ENCODE measurements at regions not wholly inside any gene's neighbourhood (a gene's known extent, or its start where the extent isn't known, plus 50 kb on each side); places are given as distances from the start of the nearest gene placed in this dataset.

DNA sequence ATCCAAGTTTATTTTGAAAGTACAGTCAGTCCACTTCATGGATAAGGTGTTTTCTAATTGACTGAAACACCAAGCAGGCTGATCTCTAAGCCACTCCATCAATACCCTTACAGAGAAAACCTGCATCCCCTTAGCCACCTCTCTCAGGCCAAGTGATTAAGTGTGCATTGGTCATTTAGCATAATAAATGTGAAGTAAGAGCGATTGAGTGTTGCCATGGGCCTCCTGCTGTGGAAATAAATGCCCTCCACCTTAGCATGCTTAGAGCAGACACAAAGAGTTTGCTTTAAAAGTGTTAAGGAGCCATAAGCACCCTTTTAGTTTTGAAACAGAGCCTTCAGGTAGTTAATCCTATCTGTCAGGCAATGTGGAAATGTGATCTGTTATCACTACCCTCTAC, 386.5 kb downstream of the GPAT3 start:
- RAD21 ChIA-PET (ENCODE audit: unreplicated experiment) = no interaction called here

DNA sequence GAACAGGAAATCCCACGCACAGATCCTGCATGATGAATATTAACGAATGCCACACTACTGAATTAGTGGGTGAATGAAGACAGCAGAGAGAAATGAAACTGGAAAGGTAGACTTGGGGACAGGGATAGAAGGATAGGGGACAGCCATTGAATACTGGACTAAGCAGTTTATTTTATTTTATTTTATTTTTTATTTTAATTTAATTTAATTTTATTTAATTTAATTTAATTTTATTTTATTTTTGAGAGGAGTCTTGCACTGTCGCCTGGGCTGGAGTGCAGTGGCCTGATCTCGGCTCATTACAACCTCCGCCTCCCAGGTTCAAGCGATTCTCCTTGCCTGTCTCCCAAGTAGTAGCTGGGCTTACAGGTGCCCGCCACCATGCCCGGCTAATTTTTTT, 385.2 kb downstream of the GPAT3 start:
- no peak overlapping the region for H3K4me3 ChIP-seq
- in situ Hi-C loops (cut with MboI) = no loop called here
- H3K4me1 ChIP-seq (ENCODE audit: control insufficient read depth, insufficient read depth, low read length) = no peaks in the 10 kb centered on the region
- H3K27me3 ChIP-seq (replicated peaks in 1 of 2; ENCODE audit: control insufficient read depth in 2 of 2, insufficient read depth in 2 of 2, low read length in 1 of 2) = no peaks in the 10 kb centered on the region
- no peaks in the 10 kb centered on the region for H4K20me1 ChIP-seq (ENCODE audit: control insufficient read depth, insufficient read depth)
- H3K27ac ChIP-seq (ENCODE audit: control insufficient read depth, insufficient read depth) = no peak overlapping the region
- SMC1A ChIA-PET (ENCODE audit: uncharacterized antibody, unreplicated experiment) = no interaction called here
- H3K79me2 ChIP-seq (ENCODE audit: control insufficient read depth, insufficient read depth, low read length) = no peaks in the 10 kb centered on the region
- FAIRE-seq (no peak), ATAC-seq (no peak), DNase-seq (ENCODE audit: low read depth, low spot score) (no peak)
- no peak overlapping the region for H2AFZ ChIP-seq (ENCODE audit: control insufficient read depth, low read depth, low read length)
- H3K9ac ChIP-seq (ENCODE audit: control insufficient read depth, insufficient read depth, low read length) = no peak overlapping the region
- CTCF ChIA-PET = no interaction called here
- no peak overlapping the region for H3K4me2 ChIP-seq (ENCODE audit: control insufficient read depth, insufficient read depth)
- no peaks in the 10 kb centered on the region for H3K9me3 ChIP-seq (replicated peaks; ENCODE audit: control insufficient read depth, insufficient read depth, low read length)
- RAD21 ChIA-PET (ENCODE audit: unreplicated experiment) = no interaction called here
- POLR2A ChIA-PET = no interaction called here
- H3K36me3 ChIP-seq (ENCODE audit: control insufficient read depth in 2 of 2, insufficient read depth in 2 of 2, low read length in 1 of 2) = no peaks in the 10 kb centered on the region
- BruUV-seq (replicated peaks) = no TSS peak
- WGBS (ENCODE audit: insufficient coverage, insufficient replicate concordance, low lambda C conversion rate, missing lambda C conversion rate) = 56% methylated on average over 8 of the region's 8 CpGs
- intact Hi-C loops (cut with micrococcal nuclease; ENCODE audit: unreplicated experiment) = no loop called here
- TF ChIP-seq ASH2L (IDR thresholded peaks at IDR 0.05; ENCODE audit: borderline replicate concordance, low read depth) = no peak
- TF ChIP-seq, protein P1, sequence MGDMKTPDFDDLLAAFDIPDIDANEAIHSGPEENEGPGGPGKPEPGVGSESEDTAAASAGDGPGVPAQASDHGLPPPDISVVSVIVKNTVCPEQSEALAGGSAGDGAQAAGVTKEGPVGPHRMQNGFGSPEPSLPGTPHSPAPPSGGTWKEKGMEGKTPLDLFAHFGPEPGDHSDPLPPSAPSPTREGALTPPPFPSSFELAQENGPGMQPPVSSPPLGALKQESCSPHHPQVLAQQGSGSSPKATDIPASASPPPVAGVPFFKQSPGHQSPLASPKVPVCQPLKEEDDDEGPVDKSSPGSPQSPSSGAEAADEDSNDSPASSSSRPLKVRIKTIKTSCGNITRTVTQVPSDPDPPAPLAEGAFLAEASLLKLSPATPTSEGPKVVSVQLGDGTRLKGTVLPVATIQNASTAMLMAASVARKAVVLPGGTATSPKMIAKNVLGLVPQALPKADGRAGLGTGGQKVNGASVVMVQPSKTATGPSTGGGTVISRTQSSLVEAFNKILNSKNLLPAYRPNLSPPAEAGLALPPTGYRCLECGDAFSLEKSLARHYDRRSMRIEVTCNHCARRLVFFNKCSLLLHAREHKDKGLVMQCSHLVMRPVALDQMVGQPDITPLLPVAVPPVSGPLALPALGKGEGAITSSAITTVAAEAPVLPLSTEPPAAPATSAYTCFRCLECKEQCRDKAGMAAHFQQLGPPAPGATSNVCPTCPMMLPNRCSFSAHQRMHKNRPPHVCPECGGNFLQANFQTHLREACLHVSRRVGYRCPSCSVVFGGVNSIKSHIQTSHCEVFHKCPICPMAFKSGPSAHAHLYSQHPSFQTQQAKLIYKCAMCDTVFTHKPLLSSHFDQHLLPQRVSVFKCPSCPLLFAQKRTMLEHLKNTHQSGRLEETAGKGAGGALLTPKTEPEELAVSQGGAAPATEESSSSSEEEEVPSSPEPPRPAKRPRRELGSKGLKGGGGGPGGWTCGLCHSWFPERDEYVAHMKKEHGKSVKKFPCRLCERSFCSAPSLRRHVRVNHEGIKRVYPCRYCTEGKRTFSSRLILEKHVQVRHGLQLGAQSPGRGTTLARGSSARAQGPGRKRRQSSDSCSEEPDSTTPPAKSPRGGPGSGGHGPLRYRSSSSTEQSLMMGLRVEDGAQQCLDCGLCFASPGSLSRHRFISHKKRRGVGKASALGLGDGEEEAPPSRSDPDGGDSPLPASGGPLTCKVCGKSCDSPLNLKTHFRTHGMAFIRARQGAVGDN (IDR thresholded peaks at IDR 0.05) = no peak
- no peak for TF ChIP-seq TBL1XR1 (IDR thresholded peaks at IDR 0.05; ENCODE audit: low read depth, low read length)
- no peak for TF ChIP-seq MTA3 (IDR thresholded peaks at IDR 0.05; ENCODE audit: borderline replicate concordance, low read length)
- TF ChIP-seq SMARCA5 (IDR thresholded peaks at IDR 0.05) = no peak
- no peak for TF ChIP-seq CREM (IDR thresholded peaks at IDR 0.05; ENCODE audit: low read depth)
- TF ChIP-seq SMC3 (IDR thresholded peaks at IDR 0.05; ENCODE audit: borderline replicate concordance, low read length) = no peak
- TF ChIP-seq SIX5 (IDR thresholded peaks at IDR 0.05; ENCODE audit: low read depth, low read length, severe bottlenecking) = no peak
- no peak for TF ChIP-seq CBFB (IDR thresholded peaks at IDR 0.05; ENCODE audit: low read depth)
- TF ChIP-seq BMI1 (IDR thresholded peaks at IDR 0.05; ENCODE audit: borderline replicate concordance) = no peak
- TF ChIP-seq HCFC1 (IDR thresholded peaks at IDR 0.05; ENCODE audit: low read length) = no peak
- no peak for TF ChIP-seq EGR1 (IDR thresholded peaks at IDR 0.05; ENCODE audit: borderline replicate concordance in 1 of 2, low read depth in 2 of 2, low read length in 2 of 2)
- no peak for TF ChIP-seq YY1 (IDR thresholded peaks at IDR 0.05; ENCODE audit: low read depth, low read length)
- TF ChIP-seq CHD2 (IDR thresholded peaks at IDR 0.05; ENCODE audit: borderline replicate concordance, low read depth, low read length) = no peak
- TF ChIP-seq TAF1 (IDR thresholded peaks at IDR 0.05; ENCODE audit: borderline replicate concordance, low read depth, low read length) = no peak

More for the DNA sequence above, 386.5 kb downstream of the GPAT3 start:
- Histone ChIP-seq H3K9me3 (replicated peaks; ENCODE audit: control insufficient read depth, insufficient read depth, low read length) (no peaks in the 10 kb centered on the region), H3K27me3 (replicated peaks in 1 of 2; ENCODE audit: control insufficient read depth in 2 of 2, insufficient read depth in 2 of 2, low read length in 1 of 2) (no peaks in the 10 kb centered on the region), H2AFZ (ENCODE audit: control insufficient read depth, low read depth, low read length) (no peak overlapping the region), H3K36me3 (ENCODE audit: control insufficient read depth in 2 of 2, insufficient read depth in 2 of 2, low read length in 1 of 2) (no peaks in the 10 kb centered on the region), H3K4me1 (ENCODE audit: control insufficient read depth, insufficient read depth, low read length) (no peaks in the 10 kb centered on the region), H3K9ac (ENCODE audit: control insufficient read depth, insufficient read depth, low read length) (no peak overlapping the region), H4K20me1 (ENCODE audit: control insufficient read depth, insufficient read depth) (no peaks in the 10 kb centered on the region), H3K4me2 (ENCODE audit: control insufficient read depth, insufficient read depth) (no peak overlapping the region), H3K27ac (ENCODE audit: control insufficient read depth, insufficient read depth) (no peak overlapping the region), H3K79me2 (ENCODE audit: control insufficient read depth, insufficient read depth, low read length) (no peaks in the 10 kb centered on the region), H3K4me3 (no peak overlapping the region)
- no peak for ATAC-seq
- CTCF ChIA-PET = no interaction called here
- FAIRE-seq = no peak
- no TSS peak for BruUV-seq (replicated peaks)
- DNase-seq (ENCODE audit: low read depth, low spot score) = no peak
- POLR2A ChIA-PET = no interaction called here
- 0% methylated on average over 1 of the region's 1 CpG for WGBS (ENCODE audit: insufficient coverage, insufficient replicate concordance, low lambda C conversion rate, missing lambda C conversion rate)
- in situ Hi-C loops (cut with MboI) = no loop called here
- SMC1A ChIA-PET (ENCODE audit: uncharacterized antibody, unreplicated experiment) = no interaction called here
- intact Hi-C loops (cut with micrococcal nuclease; ENCODE audit: unreplicated experiment) = no loop called here
- TF ChIP-seq BMI1 (IDR thresholded peaks at IDR 0.05; ENCODE audit: borderline replicate concordance) = no peak
- TF ChIP-seq RAD51 (IDR thresholded peaks at IDR 0.05) = no peak
- no peak for TF ChIP-seq SMAD5 (IDR thresholded peaks at IDR 0.05; ENCODE audit: low read depth)
- TF ChIP-seq SIX5 (IDR thresholded peaks at IDR 0.05; ENCODE audit: low read depth, low read length, severe bottlenecking) = no peak
- no peak for TF ChIP-seq BRCA1 (IDR thresholded peaks at IDR 0.05; ENCODE audit: low read depth, low read length)
- no peak for TF ChIP-seq SREBF1 (IDR thresholded peaks at IDR 0.05; ENCODE audit: low read length)
- no peak for TF ChIP-seq SUZ12 (IDR thresholded peaks at IDR 0.05; ENCODE audit: unreplicated experiment)
- TF ChIP-seq TCF3 (IDR thresholded peaks at IDR 0.05; ENCODE audit: borderline replicate concordance, insufficient read depth, low read depth, low read length) = no peak
